GM18909 (cell line): ENCODE measurements at regions not wholly inside any gene's neighbourhood (a gene's known extent, or its start where the extent isn't known, plus 50 kb on each side); places are given as distances from the start of the nearest gene placed in this dataset.
"Not testable (repeated sequence)": the region's sequence is repeated elsewhere in the genome, so short reads cannot be mapped to it uniquely, and the experiment has no call there.

ENCODE experiments used
- ATAC-seq: cut with Tn5 transposase; IDR thresholded peaks from one replicate; pipeline ENCODE4 v1.9.1; 2021; ENCODE audit warnings: mild to moderate bottlenecking; ENCODE audit not compliant: unreplicated experiment, poor library complexity

GRCh38 chr6:139457476-139457875 is 83.0 kb upstream of the CITED2 start:
- no peak for ATAC-seq

GRCh38 chr6:139452148-139452876 is 77.9 kb upstream of the CITED2 start:
- ATAC-seq = no peak

GRCh38 chr6:139449611-139450000 is 75.2 kb upstream of the CITED2 start:
- no peak for ATAC-seq

GRCh38 chr6:139448998-139449610 is 74.7 kb upstream of the CITED2 start:
- no peak for ATAC-seq

GRCh38 chr6:139448051-139448649 is 73.7 kb upstream of the CITED2 start:
- ATAC-seq = peak; percentile 93

GRCh38 chr6:139447656-139447975 is 73.2 kb upstream of the CITED2 start:
- ATAC-seq = no peak

- no peak for ATAC-seq
These were observed 72.6 kb upstream of the CITED2 start for GRCh38 chr6:139446768-139447655.

GRCh38 chr6:139446138-139446715 is 71.8 kb upstream of the CITED2 start:
- no peak for ATAC-seq

- ATAC-seq = not testable (repeated sequence)
These were observed 69.9 kb upstream of the CITED2 start for GRCh38 chr6:139444273-139444787.

GRCh38 chr6:139443231-139444112 is 69.0 kb upstream of the CITED2 start:
- no peak for ATAC-seq

GRCh38 chr6:139442188-139442671 is 67.8 kb upstream of the CITED2 start:
- ATAC-seq = no peak

GRCh38 chr6:139439349-139439748 is 64.9 kb upstream of the CITED2 start:
- ATAC-seq = no peak

GRCh38 chr6:139438775-139439174 is 64.3 kb upstream of the CITED2 start:
- ATAC-seq = no peak

- no peak for ATAC-seq
These were observed 62.5 kb upstream of the CITED2 start for GRCh38 chr6:139436957-139437348.

GRCh38 chr6:139436200-139436956 is 61.9 kb upstream of the CITED2 start:
- no peak for ATAC-seq

GRCh38 chr6:139433631-139434419 is 59.4 kb upstream of the CITED2 start:
- no peak for ATAC-seq

GRCh38 chr6:139431602-139431956 is 57.1 kb upstream of the CITED2 start:
- ATAC-seq = no peak
